ENCODE measurements at regions not wholly inside any gene's neighbourhood (a gene's known extent, or its start where the extent isn't known, plus 50 kb on each side); places are given as distances from the start of the nearest gene placed in this dataset.
"Not testable (repeated sequence)": the region's sequence is repeated elsewhere in the genome, so short reads cannot be mapped to it uniquely, and the experiment has no call there.

GRCh38 chr1:121543988-121544387 lies 359.2 kb downstream of the SRGAP2C start:
- H2AFZ ChIP-seq (ENCODE audit: low read depth, low read length); H2BK12ac ChIP-seq (ENCODE audit: low read length in 2 of 2); H3K18ac ChIP-seq (ENCODE audit: low read depth in 1 of 2, low read length in 2 of 2); H3K9me3 ChIP-seq (ENCODE audit: control insufficient read depth, low read length); H3K4me1 ChIP-seq (ENCODE audit: control insufficient read depth, insufficient read depth, low read depth, low read length); H2BK120ac ChIP-seq (ENCODE audit: low read depth, low read length); H3K27ac ChIP-seq (ENCODE audit: low read length, poor library complexity, severe bottlenecking); H3K79me1 ChIP-seq (replicated peaks; ENCODE audit: low read length, poor library complexity, severe bottlenecking); H3K4me3 ChIP-seq (ENCODE audit: insufficient read depth in 1 of 2, low read depth in 1 of 2, low read length in 2 of 2); H3K9ac ChIP-seq (ENCODE audit: low read length); DNase-seq; H2AK5ac ChIP-seq (ENCODE audit: low read length, severe bottlenecking); H2BK15ac ChIP-seq (ENCODE audit: low read depth, poor library complexity, severe bottlenecking); H3K14ac ChIP-seq (ENCODE audit: low read length in 2 of 2); H3K4me2 ChIP-seq (ENCODE audit: low read length, poor library complexity, severe bottlenecking); H3K27me3 ChIP-seq (ENCODE audit: control insufficient read depth in 1 of 2, insufficient read depth in 1 of 2, low read length in 2 of 2); H3K36me3 ChIP-seq (ENCODE audit: control insufficient read depth in 1 of 2, insufficient read depth in 2 of 2, low read depth in 1 of 2, low read length in 2 of 2); H3K4ac ChIP-seq (ENCODE audit: low read depth in 1 of 2, low read length in 2 of 2); H4K91ac ChIP-seq (ENCODE audit: low read length); H3K23ac ChIP-seq (ENCODE audit: low read length in 2 of 2); H2BK5ac ChIP-seq (ENCODE audit: low read depth, low read length, poor library complexity, severe bottlenecking); H4K8ac ChIP-seq (ENCODE audit: low read length): not testable (repeated sequence)
- no CpG with 5 or more reads among the region's 4 CpGs for WGBS

DNA sequence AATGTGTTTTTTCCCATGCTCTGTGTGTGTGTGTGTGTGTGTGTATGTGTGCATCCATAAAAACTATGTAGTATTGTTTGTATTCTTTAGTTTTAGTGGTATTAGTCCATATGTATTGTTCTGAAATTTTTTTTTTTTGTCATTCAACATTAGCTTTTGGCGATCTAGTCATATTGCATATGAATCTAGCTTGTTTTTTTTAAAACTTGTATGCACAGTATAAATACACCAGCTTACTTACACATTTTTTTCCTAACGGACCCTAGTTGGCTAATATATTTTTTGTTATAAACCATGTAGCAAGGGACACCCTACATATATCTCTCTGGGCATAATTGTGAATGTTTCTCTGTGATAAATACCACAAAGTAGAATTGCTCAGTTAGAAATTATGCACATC lies 359.7 kb downstream of the SRGAP2C start:
- no peak overlapping the region for H2BK5ac ChIP-seq (ENCODE audit: low read depth, low read length, poor library complexity, severe bottlenecking)
- no peak overlapping the region for H4K91ac ChIP-seq (ENCODE audit: low read length)
- H3K27ac ChIP-seq (ENCODE audit: low read length, poor library complexity, severe bottlenecking) = no peak overlapping the region
- no peak overlapping the region for H2BK15ac ChIP-seq (ENCODE audit: low read depth, poor library complexity, severe bottlenecking)
- no peak overlapping the region for H3K4ac ChIP-seq (ENCODE audit: low read depth in 1 of 2, low read length in 2 of 2)
- no peak overlapping the region for H2AK5ac ChIP-seq (ENCODE audit: low read length, severe bottlenecking)
- no peak overlapping the region for H3K4me3 ChIP-seq (ENCODE audit: insufficient read depth in 1 of 2, low read depth in 1 of 2, low read length in 2 of 2)
- H2BK120ac ChIP-seq (ENCODE audit: low read depth, low read length) = no peak overlapping the region
- no peak overlapping the region for H3K14ac ChIP-seq (ENCODE audit: low read length in 2 of 2)
- no peak overlapping the region for H3K23ac ChIP-seq (ENCODE audit: low read length in 2 of 2)
- H2AFZ ChIP-seq (ENCODE audit: low read depth, low read length) = no peak overlapping the region
- no peak overlapping the region for H2BK12ac ChIP-seq (ENCODE audit: low read length in 2 of 2)
- H4K8ac ChIP-seq (ENCODE audit: low read length) = no peak overlapping the region
- H3K4me1 ChIP-seq (ENCODE audit: control insufficient read depth, insufficient read depth, low read depth, low read length) = no peaks in the 10 kb centered on the region
- H3K4me2 ChIP-seq (ENCODE audit: low read length, poor library complexity, severe bottlenecking) = no peak overlapping the region
- no peak for DNase-seq
- no peak overlapping the region for H3K9ac ChIP-seq (ENCODE audit: low read length)
- H3K27me3 ChIP-seq (ENCODE audit: control insufficient read depth in 1 of 2, insufficient read depth in 1 of 2, low read length in 2 of 2) = no peaks in the 10 kb centered on the region
- H3K79me1 ChIP-seq (replicated peaks; ENCODE audit: low read length, poor library complexity, severe bottlenecking) = no peaks in the 10 kb centered on the region
- H3K36me3 ChIP-seq (ENCODE audit: control insufficient read depth in 1 of 2, insufficient read depth in 2 of 2, low read depth in 1 of 2, low read length in 2 of 2) = no peaks in the 10 kb centered on the region
- no peak overlapping the region for H3K18ac ChIP-seq (ENCODE audit: low read depth in 1 of 2, low read length in 2 of 2)
- no peaks in the 10 kb centered on the region for H3K9me3 ChIP-seq (ENCODE audit: control insufficient read depth, low read length)
- WGBS = no CpG with 5 or more reads among the region's 2 CpGs

DNA sequence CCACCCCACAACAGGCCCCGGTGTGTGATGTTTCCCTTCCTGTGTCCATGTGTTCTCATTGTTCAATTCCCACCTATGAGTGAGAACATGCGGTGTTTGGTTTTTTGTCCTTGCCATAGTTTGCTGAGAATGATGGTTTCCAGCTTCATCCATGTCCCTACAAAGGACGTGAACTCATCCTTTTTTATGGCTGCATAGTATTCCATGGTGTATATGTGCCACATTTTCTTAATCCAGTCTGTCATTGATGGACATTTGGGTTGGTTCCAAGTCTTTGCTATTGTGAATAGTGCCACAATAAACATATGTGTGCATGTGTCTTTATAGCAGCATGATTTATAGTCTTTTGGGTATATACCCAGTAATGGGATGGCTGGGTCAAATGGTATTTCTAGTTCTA lies 361.1 kb downstream of the SRGAP2C start:
- DNase-seq; H2AFZ ChIP-seq (ENCODE audit: low read depth, low read length); H3K27me3 ChIP-seq (ENCODE audit: control insufficient read depth in 1 of 2, insufficient read depth in 1 of 2, low read length in 2 of 2); H3K4ac ChIP-seq (ENCODE audit: low read depth in 1 of 2, low read length in 2 of 2); H3K18ac ChIP-seq (ENCODE audit: low read depth in 1 of 2, low read length in 2 of 2); H2BK120ac ChIP-seq (ENCODE audit: low read depth, low read length); H3K4me3 ChIP-seq (ENCODE audit: insufficient read depth in 1 of 2, low read depth in 1 of 2, low read length in 2 of 2); H3K14ac ChIP-seq (ENCODE audit: low read length in 2 of 2); H2BK12ac ChIP-seq (ENCODE audit: low read length in 2 of 2); H4K91ac ChIP-seq (ENCODE audit: low read length); H3K9me3 ChIP-seq (ENCODE audit: control insufficient read depth, low read length); H3K36me3 ChIP-seq (ENCODE audit: control insufficient read depth in 1 of 2, insufficient read depth in 2 of 2, low read depth in 1 of 2, low read length in 2 of 2); H3K4me1 ChIP-seq (ENCODE audit: control insufficient read depth, insufficient read depth, low read depth, low read length); H2AK5ac ChIP-seq (ENCODE audit: low read length, severe bottlenecking); H3K4me2 ChIP-seq (ENCODE audit: low read length, poor library complexity, severe bottlenecking); H2BK5ac ChIP-seq (ENCODE audit: low read depth, low read length, poor library complexity, severe bottlenecking); H3K79me1 ChIP-seq (replicated peaks; ENCODE audit: low read length, poor library complexity, severe bottlenecking); H3K27ac ChIP-seq (ENCODE audit: low read length, poor library complexity, severe bottlenecking); H2BK15ac ChIP-seq (ENCODE audit: low read depth, poor library complexity, severe bottlenecking); H3K9ac ChIP-seq (ENCODE audit: low read length); H3K23ac ChIP-seq (ENCODE audit: low read length in 2 of 2); H4K8ac ChIP-seq (ENCODE audit: low read length): not testable (repeated sequence)
- WGBS = no CpG with 5 or more reads among the region's 3 CpGs

- Histone ChIP-seq H2BK15ac (ENCODE audit: low read depth, poor library complexity, severe bottlenecking) (no peak overlapping the region), H4K8ac (ENCODE audit: low read length) (no peak overlapping the region), H3K27ac (ENCODE audit: low read length, poor library complexity, severe bottlenecking) (no peak overlapping the region), H3K23ac (ENCODE audit: low read length in 2 of 2) (no peak overlapping the region), H3K18ac (ENCODE audit: low read depth in 1 of 2, low read length in 2 of 2) (no peak overlapping the region), H3K4ac (ENCODE audit: low read depth in 1 of 2, low read length in 2 of 2) (no peak overlapping the region), H3K9ac (ENCODE audit: low read length) (no peak overlapping the region), H3K4me2 (ENCODE audit: low read length, poor library complexity, severe bottlenecking) (no peak overlapping the region), H2BK12ac (ENCODE audit: low read length in 2 of 2) (no peak overlapping the region), H2AK5ac (ENCODE audit: low read length, severe bottlenecking) (no peak overlapping the region), H2AFZ (ENCODE audit: low read depth, low read length) (no peak overlapping the region), H3K14ac (ENCODE audit: low read length in 2 of 2) (no peak overlapping the region), H2BK5ac (ENCODE audit: low read depth, low read length, poor library complexity, severe bottlenecking) (no peak overlapping the region), H2BK120ac (ENCODE audit: low read depth, low read length) (no peak overlapping the region), H4K91ac (ENCODE audit: low read length) (no peak overlapping the region), H3K4me3 (ENCODE audit: insufficient read depth in 1 of 2, low read depth in 1 of 2, low read length in 2 of 2) (no peak overlapping the region), H3K79me1 (replicated peaks; ENCODE audit: low read length, poor library complexity, severe bottlenecking) (no peaks in the 10 kb centered on the region), H3K4me1 (ENCODE audit: control insufficient read depth, insufficient read depth, low read depth, low read length) (no peaks in the 10 kb centered on the region), H3K9me3 (ENCODE audit: control insufficient read depth, low read length) (no peaks in the 10 kb centered on the region), H3K36me3 (ENCODE audit: control insufficient read depth in 1 of 2, insufficient read depth in 2 of 2, low read depth in 1 of 2, low read length in 2 of 2) (no peaks in the 10 kb centered on the region), H3K27me3 (ENCODE audit: control insufficient read depth in 1 of 2, insufficient read depth in 1 of 2, low read length in 2 of 2) (no peaks in the 10 kb centered on the region)
- peak; percentile 53 for DNase-seq
- WGBS = 88% methylated on average over 1 of the region's 3 CpGs
Observed at GRCh38 chr1:121546830-121547591, 362.2 kb downstream of the SRGAP2C start.

Data from mesenchymal stem cell (in vitro differentiated cells and primary cell).